Transverse colon (tissue), 4 donors: ENCODE measurements at regions not wholly inside any gene's neighbourhood (a gene's known extent, or its start where the extent isn't known, plus 50 kb on each side); places are given as distances from the start of the nearest gene placed in this dataset.

Source experiments
- DNase-seq: peaks from one replicate; pipeline ENCODE4 v3.0.0-alpha.2; 2019
- H3K27ac ChIP-seq, 4 donors: fragments of 200-600 bp; sonication (generic); 2 replicates each; pipeline ENCODE4 v1.5.1; 2016 to 2018; ENCODE audit warnings: inconsistent platforms in 4 of 4
- H3K27me3 ChIP-seq: fragments of 200-600 bp; sonication (generic); 2 replicates; pipeline ENCODE4 v1.5.1; 2017; ENCODE audit warnings: inconsistent platforms
- H3K36me3 ChIP-seq, 4 donors: fragments of 200-600 bp; sonication (generic); 2 replicates each; pipeline ENCODE4 v1.5.1; 2017 to 2019; ENCODE audit warnings: inconsistent platforms in 4 of 4
- H3K4me1 ChIP-seq, 4 donors: fragments of 200-600 bp; sonication (generic); 2 replicates each; pipeline ENCODE4 v1.5.1; 2017 to 2020; ENCODE audit warnings: inconsistent platforms in 4 of 4
- H3K4me3 ChIP-seq, 4 donors: fragments of 200-600 bp; sonication (generic); 1 replicate in 1 of 4; 2 replicates in 3 of 4; pipeline versions ENCODE4 v1.5.1 to v1.6.1; 2017 to 2019; ENCODE audit warnings: inconsistent platforms in 4 of 4
- H3K9me3 ChIP-seq, 2 donors: fragments of 200-600 bp; sonication (generic); 2 replicates each; pipeline ENCODE4 v1.5.1; 2017 to 2019; ENCODE audit warnings: inconsistent platforms in 2 of 2
- CTCF ChIP-seq, 5 experiments: fragments of 200-600 bp in 3 of 5; fragments of 450-650 bp in 2 of 5; sonication (generic) in 3 of 5; IDR thresholded peaks; 1 replicate in 2 of 5; 2 replicates in 3 of 5; pipeline ENCODE4 v1.5.1; 2016 to 2017; ENCODE audit warnings: antibody characterized with exemption in 5 of 5, inconsistent platforms in 3 of 5, mild to moderate bottlenecking in 2 of 5, moderate library complexity in 1 of 5
- EP300 ChIP-seq: sonication (generic); formaldehyde crosslinking; IDR thresholded peaks from one replicate; pipeline ENCODE4 v1.6.1; 2017; ENCODE audit warnings: antibody characterized with exemption, low read depth
- POLR2A ChIP-seq: fragments of 450-650 bp; IDR thresholded peaks from one replicate; pipeline ENCODE4 v1.6.1; 2016; ENCODE audit warnings: antibody characterized with exemption, mild to moderate bottlenecking, moderate library complexity
- POLR2AphosphoS5 ChIP-seq, 3 donors: sonication (generic); formaldehyde crosslinking; IDR thresholded peaks; one replicate each; pipeline ENCODE4 v1.6.1; 2016; ENCODE audit warnings: antibody characterized with exemption in 3 of 3
- WGBS, 2 donors: methylation state at CpG; one replicate each; pipeline ENCODE4 v1.1.5; 2018; ENCODE audit warnings: low coverage in 1 of 2; 5-methylcytosine and 5-hydroxymethylcytosine counted together
- in situ Hi-C, 4 donors: fragments of 200-750 bp; cut with MboI; loops; one replicate each; pipeline versions ENCODE4 v1.15.0 to v1.15.1; 2017; ENCODE audit warnings: low sequenced_read_pairs in 3 of 4, low pct_ligation_motif_present in 1 of 4, low pct_unique_long_range_greater_than_20kb in 1 of 4
- intact Hi-C: fragments of 100-400 bp; cut with DNase I; formaldehyde crosslinking; loops from one replicate; pipeline ENCODE4 v1.15.1; 2023; ENCODE audit warnings: low total_unique reads

- Histone ChIP-seq H3K36me3 (no peaks in the 10 kb centered on the region), H3K27ac (no peak overlapping the region), H3K4me1 (no peaks in the 10 kb centered on the region), H3K27me3 (no peaks in the 10 kb centered on the region), H3K9me3 (peaks cover 0 to 3% of the 10 kb centered on the region in 2 donors), H3K4me3 (no peak overlapping the region)
- in situ Hi-C loops, result no loop called here
- DNase-seq, result no peak
- intact Hi-C loops, result no loop called here
- 20 to 47% methylated on average over 1 of the region's 1 CpG for WGBS, 2 donors
- TF ChIP-seq POLR2AphosphoS5 (IDR thresholded peaks at IDR 0.05) (no peak), EP300 (no peak), POLR2A (no peak), CTCF (IDR thresholded peaks at IDR 0.05) (no peak)
Observed at GRCh38 chr3:6177417-6177816, 683.5 kb upstream of the GRM7 start.

- H3K27ac ChIP-seq, result no peak overlapping the region
- TF ChIP-seq POLR2A (no peak), POLR2AphosphoS5 (IDR thresholded peaks at IDR 0.05) (no peak), EP300 (no peak), CTCF (IDR thresholded peaks at IDR 0.05) (no peak)
- intact Hi-C loops (no loop called here), in situ Hi-C loops (no loop called here)
- 38 to 84% methylated on average over 1 to 3 of the region's 3 CpGs for WGBS, 2 donors
- H3K36me3 ChIP-seq, result no peaks in the 10 kb centered on the region
- no peaks in the 10 kb centered on the region for H3K4me1 ChIP-seq
- H3K9me3 ChIP-seq, result peaks cover 0 to 3% of the 10 kb centered on the region in 2 donors
- no peaks in the 10 kb centered on the region for H3K27me3 ChIP-seq
- H3K4me3 ChIP-seq, result no peak overlapping the region
- no peak for DNase-seq
Observed at GRCh38 chr3:6179761-6180160, 681.2 kb upstream of the GRM7 start.

- no peak overlapping the region for H3K27ac ChIP-seq
- TF ChIP-seq CTCF (IDR thresholded peaks at IDR 0.05), result no peak
- TF ChIP-seq POLR2A, result no peak
- no peak for TF ChIP-seq POLR2AphosphoS5 (IDR thresholded peaks at IDR 0.05)
- no peak for TF ChIP-seq EP300
- no peaks in the 10 kb centered on the region for H3K36me3 ChIP-seq
- peaks cover 0 to 3% of the 10 kb centered on the region in 2 donors for H3K9me3 ChIP-seq
- H3K27me3 ChIP-seq, result no peaks in the 10 kb centered on the region
- in situ Hi-C loops (no loop called here), intact Hi-C loops (no loop called here)
- H3K4me3 ChIP-seq, result no peak overlapping the region
- DNase-seq, result no peak
- no peaks in the 10 kb centered on the region for H3K4me1 ChIP-seq
Observed at GRCh38 chr3:6180171-6180570, 680.7 kb upstream of the GRM7 start.

GRCh38 chr3:6182476-6182875 is 678.4 kb upstream of the GRM7 start:
- Histone ChIP-seq H3K4me3 (no peak overlapping the region), H3K27me3 (no peaks in the 10 kb centered on the region), H3K36me3 (no peaks in the 10 kb centered on the region), H3K9me3 (no peaks in the 10 kb centered on the region), H3K27ac (no peak overlapping the region), H3K4me1 (no peaks in the 10 kb centered on the region)
- WGBS, 2 donors, result 65 to 75% methylated on average over 5 of the region's 5 CpGs
- in situ Hi-C loops, result no loop called here
- TF ChIP-seq EP300 (no peak), POLR2AphosphoS5 (IDR thresholded peaks at IDR 0.05) (no peak), CTCF (IDR thresholded peaks at IDR 0.05) (no peak), POLR2A (no peak)
- no peak for DNase-seq
- intact Hi-C loops, result no loop called here
